H9 (cell line): ENCODE measurements at regions not wholly inside any gene's neighbourhood (a gene's known extent, or its start where the extent isn't known, plus 50 kb on each side); places are given as distances from the start of the nearest gene placed in this dataset.

ENCODE experiments used
- DNase-seq: peaks from one replicate; pipeline ENCODE4 v3.0.0-alpha.2; 2017
- H2AFZ ChIP-seq: one replicate; pipeline ENCODE4 v1.6.1; 2013; ENCODE audit warnings: mild to moderate bottlenecking, low read length, control low read depth, moderate library complexity
- H2AK5ac ChIP-seq: 2 replicates; pipeline ENCODE4 v1.6.1; 2013; ENCODE audit warnings: low read length, control low read depth, mixed read lengths; ENCODE audit not compliant: insufficient read length
- H2BK120ac ChIP-seq: one replicate; pipeline ENCODE4 v1.6.1; 2013; ENCODE audit warnings: low read depth, mild to moderate bottlenecking, low read length, control low read depth, inconsistent platforms; ENCODE audit not compliant: poor library complexity, severe bottlenecking
- H2BK12ac ChIP-seq: 2 replicates; pipeline ENCODE4 v1.6.1; 2013; ENCODE audit warnings: low read length, control low read depth, mixed read lengths, low read depth; ENCODE audit not compliant: insufficient read length
- H2BK15ac ChIP-seq: 2 replicates; pipeline ENCODE4 v1.6.1; 2013; ENCODE audit warnings: low read depth, low read length, control low read depth
- H2BK20ac ChIP-seq: one replicate; pipeline ENCODE4 v1.6.1; 2013; ENCODE audit warnings: low read depth, mild to moderate bottlenecking, low read length, control low read depth, inconsistent platforms; ENCODE audit not compliant: poor library complexity, severe bottlenecking
- H2BK5ac ChIP-seq: 2 replicates; pipeline ENCODE4 v1.6.1; 2013; ENCODE audit warnings: low read length, control low read depth, mixed read lengths; ENCODE audit not compliant: insufficient read length
- H3K14ac ChIP-seq: 2 replicates; pipeline ENCODE4 v1.6.1; 2013; ENCODE audit warnings: low read length, control low read depth; ENCODE audit not compliant: insufficient read depth
- H3K18ac ChIP-seq: 2 replicates; pipeline ENCODE4 v1.6.1; 2013; ENCODE audit warnings: low read depth, mild to moderate bottlenecking, mixed read lengths, low read length, control low read depth; ENCODE audit not compliant: insufficient read length
- H3K23ac ChIP-seq: 2 replicates; pipeline ENCODE4 v1.6.1; 2013; ENCODE audit warnings: low read length, control low read depth, mixed read lengths, low read depth; ENCODE audit not compliant: insufficient read length
- H3K23me2 ChIP-seq: 2 replicates; pipeline ENCODE4 v1.6.1; 2013; ENCODE audit warnings: low read depth, mild to moderate bottlenecking, mixed read lengths, low read length, control low read depth; ENCODE audit not compliant: insufficient read length, poor library complexity, severe bottlenecking
- H3K27ac ChIP-seq: 2 replicates; pipeline ENCODE4 v1.5.1; 2013; ENCODE audit warnings: low read length, control low read depth, mixed read lengths, low read depth; ENCODE audit not compliant: insufficient read length
- H3K27me3 ChIP-seq: 2 replicates; pipeline ENCODE4 v1.6.1; 2013; ENCODE audit warnings: low read length, control low read depth, inconsistent platforms; ENCODE audit not compliant: insufficient read depth
- H3K4ac ChIP-seq: 2 replicates; pipeline ENCODE4 v1.6.1; 2013; ENCODE audit warnings: low read depth, mild to moderate bottlenecking, control low read depth, inconsistent platforms, low read length, moderate library complexity
- H3K4me1 ChIP-seq: 2 replicates; pipeline ENCODE4 v1.6.1; 2013; ENCODE audit warnings: low read length, control low read depth, inconsistent platforms; ENCODE audit not compliant: insufficient read depth
- H3K4me2 ChIP-seq: 2 replicates; pipeline ENCODE4 v1.6.1; 2013; ENCODE audit warnings: low read length, control low read depth, mixed read lengths; ENCODE audit not compliant: insufficient read length, insufficient read depth
- H3K56ac ChIP-seq: 2 replicates; pipeline ENCODE4 v1.6.1; 2013; ENCODE audit warnings: low read depth, mild to moderate bottlenecking, mixed read lengths, low read length, control low read depth; ENCODE audit not compliant: insufficient read length
- H3K79me1 ChIP-seq: 2 replicates; pipeline ENCODE4 v1.6.1; 2013; ENCODE audit warnings: low read depth, mild to moderate bottlenecking, moderate library complexity, low read length, control low read depth, inconsistent platforms; ENCODE audit not compliant: insufficient read depth, poor library complexity, severe bottlenecking
- H3K79me2 ChIP-seq: 2 replicates; pipeline ENCODE4 v1.6.1; 2013; ENCODE audit warnings: low read length, control low read depth, inconsistent platforms; ENCODE audit not compliant: insufficient read depth
- H3K9ac ChIP-seq: 2 replicates; pipeline ENCODE4 v1.6.1; 2013; ENCODE audit warnings: low read length, control low read depth, mixed read lengths; ENCODE audit not compliant: insufficient read length; ENCODE audit errors: extremely low read depth
- H3K9me3 ChIP-seq: one replicate; pipeline ENCODE4 v1.6.1; 2013; ENCODE audit warnings: low read depth, low read length, inconsistent platforms; ENCODE audit not compliant: control insufficient read depth
- H3T11ph ChIP-seq: one replicate; pipeline ENCODE4 v1.6.1; 2013; ENCODE audit warnings: mild to moderate bottlenecking, low read length, control low read depth, inconsistent platforms
- H4K20me1 ChIP-seq: one replicate; pipeline ENCODE4 v1.6.1; 2013; ENCODE audit not compliant: control insufficient read depth, insufficient read length, insufficient read depth
- H4K5ac ChIP-seq: 2 replicates; pipeline ENCODE4 v1.6.1; 2013; ENCODE audit warnings: low read depth, mild to moderate bottlenecking, mixed read lengths, low read length, control low read depth; ENCODE audit not compliant: insufficient read length
- H4K8ac ChIP-seq: replicated peaks from 2 replicates; pipeline ENCODE4 v1.6.1; 2013; ENCODE audit warnings: low read length, control low read depth, mixed read lengths, low read depth; ENCODE audit not compliant: insufficient read length
- H4K91ac ChIP-seq: 2 replicates; pipeline ENCODE4 v1.6.1; 2013; ENCODE audit warnings: low read depth, mild to moderate bottlenecking, moderate library complexity, mixed read lengths, low read length, control low read depth; ENCODE audit not compliant: insufficient read length
- H3K27ac Mint-ChIP-seq, 3 experiments: 2 replicates in 2 of 3; 3 replicates in 1 of 3; pipeline ENCODE4 v1.8.0; 2020 to 2021; ENCODE audit warnings: mixed read lengths in 3 of 3, mild to moderate bottlenecking in 1 of 3, moderate library complexity in 1 of 3
- H3K27me3 Mint-ChIP-seq: 2 replicates; pipeline ENCODE4 v1.8.0; 2021; ENCODE audit warnings: low read depth, mild to moderate bottlenecking, moderate library complexity, mixed read lengths
- H3K36me3 Mint-ChIP-seq, 3 experiments: 2 replicates in 2 of 3; 3 replicates in 1 of 3; pipeline ENCODE4 v1.8.0; 2020 to 2021; ENCODE audit warnings: low read depth in 3 of 3, mixed read lengths in 3 of 3; ENCODE audit not compliant: insufficient read depth in 1 of 3
- H3K4me1 Mint-ChIP-seq, 2 experiments: 2 replicates each; pipeline ENCODE4 v1.8.0; 2020; ENCODE audit warnings: mixed read lengths in 2 of 2
- H3K4me3 Mint-ChIP-seq, 2 experiments: 2 replicates in 1 of 2; 3 replicates in 1 of 2; pipeline ENCODE4 v1.8.0; 2020 to 2021; ENCODE audit warnings: mild to moderate bottlenecking in 2 of 2, mixed read lengths in 2 of 2, moderate library complexity in 1 of 2
- H3K9me3 Mint-ChIP-seq, 2 experiments: 2 replicates in 1 of 2; 3 replicates in 1 of 2; pipeline ENCODE4 v1.8.0; 2020; ENCODE audit warnings: mild to moderate bottlenecking in 2 of 2, mixed read lengths in 2 of 2, moderate library complexity in 1 of 2
- WGBS: extraction: QIAGEN DNeasy Blood & Tissue Kit; methylation state at CpG from one replicate; pipeline ENCODE4 v1.1.7; 2013; ENCODE audit warnings: missing lambda C conversion rate, low lambda C conversion rate, mixed read lengths; ENCODE audit not compliant: insufficient read length; ENCODE audit errors: extremely low coverage; 5-methylcytosine and 5-hydroxymethylcytosine counted together
- TF ChIP-seq, protein P1 (sequence below): fragments of 200-600 bp; sonication (generic); conservative IDR thresholded peaks from 3 replicates; pipeline ENCODE4 v1.8.0; 2021; ENCODE audit warnings: antibody characterized with exemption, mild to moderate bottlenecking

DNA sequence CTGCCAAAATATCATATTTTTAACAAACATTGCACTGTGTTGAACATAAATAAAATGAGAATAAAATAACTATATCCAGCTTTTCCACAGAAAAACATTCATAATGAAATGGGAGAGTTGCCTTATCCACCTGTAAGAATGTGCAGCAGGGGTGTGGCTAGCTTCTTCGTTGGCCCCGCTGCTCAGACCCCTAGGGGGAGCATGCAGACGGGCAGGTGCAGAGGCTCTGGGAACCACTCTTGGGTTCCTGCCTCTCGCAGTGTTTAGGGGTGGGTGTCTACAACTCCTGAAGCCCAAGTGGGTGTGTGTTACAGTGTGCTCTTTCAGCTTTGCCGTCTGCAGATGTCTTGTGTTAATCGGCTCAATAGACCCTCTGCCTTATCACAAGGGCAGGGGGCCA, 121.7 kb downstream of the SLITRK5 start:
- H4K91ac ChIP-seq: no peak overlapping the region
- H3K4me1 ChIP-seq: no peaks in the 10 kb centered on the region
- DNase-seq: peak; percentile 75
- no CpG with 5 or more reads among the region's 6 CpGs for WGBS
- no peak overlapping the region for H3K23ac ChIP-seq
- H3K27me3 Mint-ChIP-seq: no peaks in the 10 kb centered on the region; the same call in 1 of the 2 replicates
- no peak overlapping the region for H2AK5ac ChIP-seq
- no peak overlapping the region for H3K18ac ChIP-seq
- no peak overlapping the region for H3T11ph ChIP-seq
- no peaks in the 10 kb centered on the region for H4K20me1 ChIP-seq
- no peak overlapping the region for H2AFZ ChIP-seq
- H3K14ac ChIP-seq: no peak overlapping the region
- TF ChIP-seq, protein P1, sequence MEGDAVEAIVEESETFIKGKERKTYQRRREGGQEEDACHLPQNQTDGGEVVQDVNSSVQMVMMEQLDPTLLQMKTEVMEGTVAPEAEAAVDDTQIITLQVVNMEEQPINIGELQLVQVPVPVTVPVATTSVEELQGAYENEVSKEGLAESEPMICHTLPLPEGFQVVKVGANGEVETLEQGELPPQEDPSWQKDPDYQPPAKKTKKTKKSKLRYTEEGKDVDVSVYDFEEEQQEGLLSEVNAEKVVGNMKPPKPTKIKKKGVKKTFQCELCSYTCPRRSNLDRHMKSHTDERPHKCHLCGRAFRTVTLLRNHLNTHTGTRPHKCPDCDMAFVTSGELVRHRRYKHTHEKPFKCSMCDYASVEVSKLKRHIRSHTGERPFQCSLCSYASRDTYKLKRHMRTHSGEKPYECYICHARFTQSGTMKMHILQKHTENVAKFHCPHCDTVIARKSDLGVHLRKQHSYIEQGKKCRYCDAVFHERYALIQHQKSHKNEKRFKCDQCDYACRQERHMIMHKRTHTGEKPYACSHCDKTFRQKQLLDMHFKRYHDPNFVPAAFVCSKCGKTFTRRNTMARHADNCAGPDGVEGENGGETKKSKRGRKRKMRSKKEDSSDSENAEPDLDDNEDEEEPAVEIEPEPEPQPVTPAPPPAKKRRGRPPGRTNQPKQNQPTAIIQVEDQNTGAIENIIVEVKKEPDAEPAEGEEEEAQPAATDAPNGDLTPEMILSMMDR: peak; percentile 63
- no peak overlapping the region for H3K4me2 ChIP-seq
- H3K4me3 Mint-ChIP-seq: no peak overlapping the region
- no peak overlapping the region for H2BK20ac ChIP-seq
- no peak overlapping the region for H4K8ac ChIP-seq
- H4K5ac ChIP-seq: no peak overlapping the region
- no peak overlapping the region for H2BK5ac ChIP-seq
- H3K79me1 ChIP-seq: no peaks in the 10 kb centered on the region
- H3K9me3 Mint-ChIP-seq: peaks cover 0 to 3% of the 10 kb centered on the region in 2 experiments; a peak in 1 of 5 replicates
- no peaks in the 10 kb centered on the region for H3K9me3 ChIP-seq
- no peak overlapping the region for H2BK120ac ChIP-seq
- no peaks in the 10 kb centered on the region for H3K27me3 ChIP-seq
- H3K79me2 ChIP-seq: no peaks in the 10 kb centered on the region
- H3K4ac ChIP-seq: no peak overlapping the region
- H3K23me2 ChIP-seq: no peaks in the 10 kb centered on the region
- no peak overlapping the region for H3K27ac ChIP-seq
- H2BK15ac ChIP-seq: no peak overlapping the region
- peaks cover 3 to 7% of the 10 kb centered on the region in 2 experiments; a peak in 3 of 4 replicates for H3K4me1 Mint-ChIP-seq
- no peak overlapping the region for H3K9ac ChIP-seq
- no peak overlapping the region for H3K56ac ChIP-seq
- H3K27ac Mint-ChIP-seq: no peak overlapping the region
- no peak overlapping the region for H2BK12ac ChIP-seq
- no peaks in the 10 kb centered on the region; a peak in 1 of 7 replicates for H3K36me3 Mint-ChIP-seq
